ENCODE measurements at regions not wholly inside any gene's neighbourhood (a gene's known extent, or its start where the extent isn't known, plus 50 kb on each side); places are given as distances from the start of the nearest gene placed in this dataset.

DNA sequence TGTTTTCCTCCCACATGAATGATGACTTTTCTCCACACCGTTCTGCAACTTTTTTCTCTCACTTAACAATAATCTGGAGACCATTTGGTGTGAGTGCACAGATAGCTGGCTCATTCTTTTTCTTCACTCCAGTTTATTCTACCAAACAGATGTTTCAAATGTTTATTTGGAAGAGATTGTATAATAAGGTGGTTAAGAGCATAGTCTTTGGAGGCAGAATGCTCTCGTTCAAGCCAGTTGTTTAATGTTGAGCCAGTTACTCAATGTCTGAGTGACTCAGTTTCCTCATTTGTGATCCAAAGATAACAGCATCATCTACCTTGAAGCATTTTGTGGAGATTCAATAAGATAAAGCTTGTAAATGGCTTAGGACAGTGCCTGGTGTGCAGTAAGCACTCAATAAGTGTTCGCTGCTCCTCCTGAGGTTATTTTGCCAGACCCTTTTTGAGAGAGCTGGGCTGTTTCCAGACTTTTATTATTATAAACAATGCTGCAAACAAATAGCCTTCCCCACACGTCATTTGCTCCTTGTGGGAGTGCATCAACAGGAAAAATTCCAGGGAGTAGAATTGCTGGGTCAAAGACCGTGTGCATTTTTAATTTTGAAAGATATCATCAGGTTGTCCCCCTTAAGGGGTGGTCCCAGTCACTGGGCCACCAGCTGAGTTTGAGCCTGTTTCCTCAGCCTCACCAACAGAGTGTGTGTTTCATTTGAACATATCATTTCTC, 70.6 kb downstream of the VEGFA start:
- no peak for DNase-seq

DNA sequence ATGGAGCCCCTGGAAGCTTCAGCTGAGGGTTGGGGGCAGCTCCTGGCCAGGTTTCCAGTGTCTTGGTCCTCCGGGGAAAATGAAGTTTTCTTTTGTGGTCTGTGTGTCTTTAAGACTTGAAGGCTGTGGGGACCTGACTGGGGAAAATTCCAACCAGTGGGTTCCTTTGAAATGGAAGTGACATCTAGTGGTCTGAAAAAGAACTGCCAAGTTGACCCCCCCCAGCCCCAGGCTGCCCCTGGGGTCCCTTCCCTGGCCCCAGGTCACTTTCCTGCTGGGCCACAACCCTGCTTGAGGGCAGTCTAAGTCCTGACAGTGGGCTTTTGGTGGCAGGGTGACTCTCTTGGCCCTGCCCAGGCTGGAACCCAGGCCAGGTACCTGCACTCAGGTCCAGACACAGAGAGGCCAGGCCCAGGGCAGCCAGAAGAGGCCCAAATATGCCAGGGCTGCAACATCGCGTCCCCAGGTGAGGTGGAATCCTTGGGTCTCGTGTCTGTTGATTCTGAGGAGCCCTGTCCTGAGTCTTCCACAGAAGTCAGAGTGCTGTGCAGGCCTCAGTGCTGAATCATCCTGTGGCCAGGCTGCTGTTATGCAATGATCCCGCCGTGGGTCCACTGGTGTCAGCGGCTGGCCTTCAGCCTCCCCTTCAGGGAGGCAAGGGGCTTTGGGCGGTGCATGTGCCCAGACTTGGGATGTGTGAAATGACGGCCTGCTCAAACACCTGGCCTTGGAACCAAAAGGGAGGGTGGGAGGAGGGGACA, 68.4 kb downstream of the VEGFA start:
- no peak for DNase-seq

DNA sequence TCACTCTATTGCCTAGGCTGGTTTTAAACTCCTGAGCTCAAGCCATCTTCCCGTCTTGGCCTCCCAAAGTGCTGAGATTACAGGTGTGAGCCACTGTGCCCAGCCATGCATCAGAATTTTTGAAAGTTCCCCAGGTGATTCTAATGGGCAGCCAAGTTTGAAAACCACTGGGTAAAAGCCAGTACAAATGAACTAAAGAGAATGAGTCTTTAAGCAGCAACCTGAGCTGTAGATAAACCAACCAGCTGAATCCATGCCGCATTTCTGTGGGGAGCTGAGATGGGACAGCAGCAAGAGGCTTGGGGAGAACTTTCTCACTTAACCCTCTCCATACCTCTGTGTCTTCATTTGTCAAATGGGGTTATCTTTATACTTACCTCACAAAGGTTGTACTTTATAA, 67.5 kb downstream of the VEGFA start:
- no peak for DNase-seq

DNA sequence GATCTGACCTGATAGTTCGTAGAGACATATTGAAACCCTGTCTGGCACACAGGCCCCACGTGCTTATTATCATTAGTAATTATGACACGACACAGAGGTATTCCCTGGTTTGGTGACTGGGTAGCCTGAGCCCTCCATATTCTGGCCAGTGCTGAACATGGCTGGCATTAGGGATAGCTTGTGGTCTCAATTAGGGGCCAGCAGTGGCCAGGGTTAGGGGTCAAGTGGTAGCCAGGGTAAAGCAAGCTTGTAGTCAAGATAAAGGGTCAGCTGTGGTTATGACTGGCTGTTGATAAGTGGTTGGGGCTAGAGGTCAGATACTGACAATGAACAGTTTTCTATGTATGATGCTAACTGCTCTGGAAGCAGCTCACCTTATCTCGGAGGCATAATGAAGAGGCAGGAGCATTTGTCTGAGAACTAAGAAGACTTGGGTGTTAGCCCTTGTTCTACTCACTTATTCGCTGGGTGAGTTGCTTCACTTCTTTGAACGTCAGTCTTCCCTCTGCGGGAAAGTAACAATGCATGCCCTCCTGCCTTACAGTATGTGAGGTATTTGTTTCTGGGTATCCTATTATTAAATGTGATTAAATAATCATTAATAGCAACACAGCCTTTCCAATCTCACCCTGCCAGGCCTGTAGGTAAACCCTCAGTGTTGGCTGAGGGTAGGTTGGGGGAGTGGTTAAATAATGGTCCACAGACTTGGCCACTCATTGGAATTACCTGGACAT, 66.7 kb downstream of the VEGFA start:
- DNase-seq, result no peak

All from NCI-H774 (cell line).